Non-pigmented ciliary epithelial cell (primary cell): ENCODE measurements at regions not wholly inside any gene's neighbourhood (a gene's known extent, or its start where the extent isn't known, plus 50 kb on each side); places are given as distances from the start of the nearest gene placed in this dataset.

Experiments
- DNase-seq: peaks from one replicate; pipeline ENCODE4 v3.0.0-alpha.2; 2010; ENCODE audit warnings: low read depth

- DNase-seq: no peak
Observed at GRCh38 chr13:39283072-39283471, 244.8 kb downstream of the NHLRC3 start.

DNA sequence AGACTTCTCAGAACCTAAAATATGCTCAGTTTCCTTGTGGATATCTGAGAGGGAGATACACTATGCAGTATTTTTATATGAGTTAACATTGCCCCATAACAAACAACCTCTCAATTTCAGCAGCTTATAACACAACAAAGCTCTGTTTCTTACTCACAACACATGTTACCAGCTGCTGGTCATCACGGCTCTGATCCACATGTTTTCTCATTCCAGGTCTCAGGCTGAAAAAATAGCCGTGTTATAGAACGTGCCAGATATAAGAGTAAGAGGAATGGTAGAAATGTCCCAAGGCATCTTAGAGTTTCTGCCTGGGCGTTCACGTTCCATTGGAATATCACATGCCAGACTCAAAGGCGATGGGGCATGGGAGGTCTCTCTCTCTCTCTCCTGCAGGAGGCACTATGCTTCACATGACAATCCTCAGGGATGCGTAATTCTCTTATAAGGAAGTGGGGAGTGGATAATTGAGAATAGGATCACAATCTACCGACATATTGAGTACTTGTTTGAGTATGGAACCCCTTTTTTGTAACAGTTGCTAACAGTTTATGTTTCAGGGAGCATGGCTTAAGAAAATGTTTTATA, 246.6 kb downstream of the NHLRC3 start:
- no peak for DNase-seq
